ENCODE measurements at regions not wholly inside any gene's neighbourhood (a gene's known extent, or its start where the extent isn't known, plus 50 kb on each side); places are given as distances from the start of the nearest gene placed in this dataset.

DNA sequence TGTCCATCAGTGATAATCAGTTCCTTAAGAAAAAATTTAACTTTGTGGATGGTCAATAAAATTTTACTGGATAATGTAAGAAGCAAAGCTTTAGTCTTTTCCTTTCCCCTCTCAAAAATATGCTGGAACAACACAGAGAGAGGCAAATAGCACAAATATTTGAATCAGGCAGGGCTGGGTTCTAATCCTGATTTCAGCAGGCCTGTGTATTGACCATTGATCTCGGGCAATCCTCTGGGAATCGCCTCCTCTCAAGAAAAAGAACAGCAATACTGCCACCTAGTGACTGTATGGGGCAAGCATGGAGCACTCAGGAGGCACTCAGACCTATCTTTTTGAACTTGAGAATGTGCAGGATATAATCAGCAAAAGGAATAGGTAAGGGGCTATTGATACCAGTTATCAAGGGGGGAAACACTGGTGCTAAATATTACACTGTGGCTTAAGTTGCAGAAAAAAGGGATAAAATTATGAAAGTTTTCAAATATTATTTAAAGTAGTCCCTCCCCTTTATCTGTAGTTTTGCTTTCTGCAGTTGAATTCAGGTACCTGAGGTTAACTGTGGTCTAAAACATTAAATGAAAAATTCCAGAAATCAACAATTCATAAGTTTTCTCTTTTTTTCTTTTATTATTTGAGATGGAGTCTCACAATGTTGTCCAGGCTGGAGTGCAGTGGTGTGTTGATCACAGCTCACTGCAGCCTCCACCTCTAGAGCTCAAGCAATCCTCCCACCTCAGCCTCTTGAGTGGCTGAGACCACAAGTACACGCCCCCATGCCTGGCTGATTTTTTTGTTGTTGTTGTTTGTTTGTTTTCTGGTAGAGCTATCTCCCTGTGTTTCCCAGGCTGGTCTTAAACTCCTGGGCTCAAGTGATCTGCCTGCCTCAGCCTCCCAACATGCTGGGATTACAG is 91.8 kb upstream of the NHSL1 start:
- no peak for TF ChIP-seq FOXK2 (IDR thresholded peaks at IDR 0.05)
- TF ChIP-seq FOXM1 (IDR thresholded peaks at IDR 0.05; ENCODE audit: borderline replicate concordance) = no peak
- no peak for TF ChIP-seq BHLHE40 (IDR thresholded peaks at IDR 0.05; ENCODE audit: borderline replicate concordance)
- no peak for TF ChIP-seq ARNT (IDR thresholded peaks at IDR 0.05)
- TF ChIP-seq ZNF384 (IDR thresholded peaks at IDR 0.05) = no peak
- no peak for TF ChIP-seq SP1 (IDR thresholded peaks at IDR 0.05)
- TF ChIP-seq CTBP1 (IDR thresholded peaks at IDR 0.05; ENCODE audit: borderline replicate concordance) = no peak
- TF ChIP-seq FOXA1 (IDR thresholded peaks at IDR 0.05) = no peak
- no peak for TF ChIP-seq SUZ12 (IDR thresholded peaks at IDR 0.05)
- TF ChIP-seq, protein P1, sequence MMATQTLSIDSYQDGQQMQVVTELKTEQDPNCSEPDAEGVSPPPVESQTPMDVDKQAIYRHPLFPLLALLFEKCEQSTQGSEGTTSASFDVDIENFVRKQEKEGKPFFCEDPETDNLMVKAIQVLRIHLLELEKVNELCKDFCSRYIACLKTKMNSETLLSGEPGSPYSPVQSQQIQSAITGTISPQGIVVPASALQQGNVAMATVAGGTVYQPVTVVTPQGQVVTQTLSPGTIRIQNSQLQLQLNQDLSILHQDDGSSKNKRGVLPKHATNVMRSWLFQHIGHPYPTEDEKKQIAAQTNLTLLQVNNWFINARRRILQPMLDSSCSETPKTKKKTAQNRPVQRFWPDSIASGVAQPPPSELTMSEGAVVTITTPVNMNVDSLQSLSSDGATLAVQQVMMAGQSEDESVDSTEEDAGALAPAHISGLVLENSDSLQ (IDR thresholded peaks at IDR 0.05) = no peak
- no peak for TF ChIP-seq TARDBP (IDR thresholded peaks at IDR 0.05)
- no peak for TF ChIP-seq LEF1 (IDR thresholded peaks at IDR 0.05; ENCODE audit: borderline replicate concordance)
- no peak for TF ChIP-seq HDGF (IDR thresholded peaks at IDR 0.05; ENCODE audit: borderline replicate concordance)
- no peak for TF ChIP-seq NFRKB (IDR thresholded peaks at IDR 0.05)
